HuH-7.5 (cell line): ENCODE measurements at regions not wholly inside any gene's neighbourhood (a gene's known extent, or its start where the extent isn't known, plus 50 kb on each side); places are given as distances from the start of the nearest gene placed in this dataset.
"Not testable (repeated sequence)": the region's sequence is repeated elsewhere in the genome, so short reads cannot be mapped to it uniquely, and the experiment has no call there.

Experiments used
- DNase-seq: peaks from one replicate; pipeline ENCODE4 v3.0.0; 2011; ENCODE audit warnings: low spot score

DNA sequence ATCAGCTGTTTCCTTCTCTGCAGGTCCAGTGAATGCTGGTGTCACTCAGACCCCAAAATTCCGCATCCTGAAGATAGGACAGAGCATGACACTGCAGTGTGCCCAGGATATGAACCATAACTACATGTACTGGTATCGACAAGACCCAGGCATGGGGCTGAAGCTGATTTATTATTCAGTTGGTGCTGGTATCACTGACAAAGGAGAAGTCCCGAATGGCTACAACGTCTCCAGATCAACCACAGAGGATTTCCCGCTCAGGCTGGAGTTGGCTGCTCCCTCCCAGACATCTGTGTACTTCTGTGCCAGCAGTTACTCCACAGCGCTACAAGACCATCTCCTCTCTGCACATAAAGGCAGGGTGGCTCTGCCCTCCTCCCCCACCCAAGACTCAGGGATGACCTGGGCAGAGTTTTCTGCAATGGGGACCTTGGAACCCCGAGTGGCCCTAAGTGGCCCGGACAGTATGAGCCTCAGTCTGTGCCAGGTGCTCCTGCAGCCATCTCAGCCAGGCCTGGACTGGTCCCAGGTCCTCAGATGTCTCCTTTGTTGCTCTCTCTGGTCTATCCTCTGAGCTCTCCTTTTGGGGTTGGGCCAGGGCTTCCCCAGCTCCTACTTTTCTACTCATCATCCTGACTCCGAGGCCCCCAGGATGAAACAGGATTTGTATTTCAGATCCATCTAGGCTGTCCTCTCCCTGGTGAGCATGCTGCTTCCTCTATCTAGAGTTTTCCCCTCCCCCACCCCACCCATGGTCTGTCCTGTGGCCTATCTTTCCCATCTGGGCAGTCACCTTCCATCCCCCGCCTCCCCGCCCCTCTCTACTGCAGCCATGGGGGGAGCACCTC, 212.1 kb upstream of the PRSS58 start:
- DNase-seq: no peak

DNA sequence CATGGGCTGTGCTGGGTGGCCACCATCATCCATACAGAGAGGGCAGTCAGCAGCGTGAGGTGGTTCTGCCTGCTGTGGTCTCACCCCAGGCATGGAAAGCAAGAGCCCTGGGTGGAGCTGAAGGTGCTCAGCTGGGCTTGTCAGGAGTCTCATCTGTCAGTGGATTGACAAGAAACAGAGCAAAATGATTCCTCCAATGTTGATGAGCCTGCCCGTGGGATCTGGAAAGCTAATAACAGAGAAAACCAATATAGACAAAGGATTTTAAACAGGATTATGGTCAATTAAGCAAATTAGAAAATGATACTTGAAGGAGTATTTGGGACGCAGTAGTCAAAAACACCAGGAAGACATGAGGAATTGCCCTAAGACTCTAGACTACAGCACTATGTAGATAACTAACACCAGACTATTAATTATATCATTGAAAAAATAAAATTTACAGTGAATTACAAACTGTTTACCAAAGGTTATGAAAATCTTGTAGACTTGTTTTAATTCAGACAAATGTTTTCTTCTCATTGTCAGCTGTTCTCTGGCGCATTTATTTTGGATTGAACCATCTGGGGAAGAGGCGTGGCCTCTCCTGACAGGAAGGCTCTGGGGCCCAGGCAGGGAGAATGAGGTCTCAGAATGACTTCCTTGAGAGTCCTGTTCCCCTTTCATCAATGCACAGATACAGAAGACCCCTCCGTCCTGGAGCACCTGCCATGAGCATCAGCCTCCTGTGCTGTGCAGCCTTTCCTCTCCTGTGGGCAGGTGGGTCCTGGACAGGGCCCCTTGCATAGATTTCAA, 211.2 kb upstream of the PRSS58 start:
- no peak for DNase-seq

- not testable (repeated sequence) for DNase-seq
Observed at GRCh38 chr7:142467056-142467655, 209.3 kb upstream of the PRSS58 start.

DNA sequence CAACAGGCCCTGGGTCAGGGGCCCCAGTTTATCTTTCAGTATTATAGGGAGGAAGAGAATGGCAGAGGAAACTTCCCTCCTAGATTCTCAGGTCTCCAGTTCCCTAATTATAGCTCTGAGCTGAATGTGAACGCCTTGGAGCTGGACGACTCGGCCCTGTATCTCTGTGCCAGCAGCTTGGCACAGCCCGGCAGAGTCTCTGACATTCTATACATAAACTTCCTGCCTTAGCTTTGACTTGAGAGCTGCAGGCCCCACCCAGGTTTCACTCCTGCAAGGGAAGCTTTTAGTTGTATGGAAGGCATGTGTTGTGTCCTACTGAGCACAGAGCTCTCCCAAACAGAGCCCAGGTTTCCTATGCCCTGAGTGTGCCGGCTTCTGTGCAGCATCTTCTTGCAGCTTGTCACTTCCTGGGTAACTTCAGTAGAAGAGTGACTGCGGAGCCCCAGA, 205.6 kb upstream of the PRSS58 start:
- no peak for DNase-seq

- DNase-seq: no peak
Observed at GRCh38 chr7:142461437-142461836, 203.6 kb upstream of the PRSS58 start.

- DNase-seq: no peak
Observed at GRCh38 chr7:142460402-142461117, 202.7 kb upstream of the PRSS58 start.

GRCh38 chr7:142459551-142459963, 201.7 kb upstream of the PRSS58 start:
- DNase-seq: peak; percentile 12

GRCh38 chr7:142457146-142457703, 199.4 kb upstream of the PRSS58 start:
- DNase-seq: no peak

DNA sequence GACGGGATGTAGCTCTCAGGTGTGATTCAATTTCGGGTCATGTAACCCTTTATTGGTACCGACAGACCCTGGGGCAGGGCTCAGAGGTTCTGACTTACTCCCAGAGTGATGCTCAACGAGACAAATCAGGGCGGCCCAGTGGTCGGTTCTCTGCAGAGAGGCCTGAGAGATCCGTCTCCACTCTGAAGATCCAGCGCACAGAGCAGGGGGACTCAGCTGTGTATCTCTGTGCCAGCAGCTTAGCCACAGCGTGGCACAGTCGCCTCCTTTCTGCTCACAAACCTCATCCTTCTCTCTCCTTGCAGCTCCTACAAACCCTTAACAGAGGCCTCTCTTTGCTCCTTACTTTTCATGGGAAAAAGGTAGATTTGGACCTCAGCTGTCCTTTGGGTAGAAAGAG, 197.5 kb upstream of the PRSS58 start:
- DNase-seq: no peak

DNA sequence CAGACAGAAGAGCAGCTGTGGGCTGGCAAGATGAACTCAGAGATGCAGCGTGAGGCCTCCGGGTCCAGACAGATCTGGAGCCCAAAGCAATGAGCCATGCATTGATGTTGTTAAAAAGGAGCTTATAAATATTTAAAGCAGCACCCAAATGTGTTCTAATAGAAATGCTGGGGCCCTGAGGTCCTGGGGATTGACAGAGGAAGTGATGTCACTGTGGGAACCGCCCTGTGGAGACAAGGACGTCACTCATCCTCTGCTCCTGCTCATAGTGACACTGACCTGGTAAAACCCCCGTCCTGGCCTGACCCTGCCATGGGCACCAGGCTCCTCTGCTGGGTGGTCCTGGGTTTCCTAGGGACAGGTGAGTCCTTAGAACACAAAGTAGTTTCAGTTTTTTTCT, 197.0 kb upstream of the PRSS58 start:
- DNase-seq: no peak

- no peak for DNase-seq
Observed at GRCh38 chr7:142452791-142453190, 194.9 kb upstream of the PRSS58 start.

- no peak for DNase-seq
Observed at GRCh38 chr7:142451817-142452216, 194.0 kb upstream of the PRSS58 start.

DNA sequence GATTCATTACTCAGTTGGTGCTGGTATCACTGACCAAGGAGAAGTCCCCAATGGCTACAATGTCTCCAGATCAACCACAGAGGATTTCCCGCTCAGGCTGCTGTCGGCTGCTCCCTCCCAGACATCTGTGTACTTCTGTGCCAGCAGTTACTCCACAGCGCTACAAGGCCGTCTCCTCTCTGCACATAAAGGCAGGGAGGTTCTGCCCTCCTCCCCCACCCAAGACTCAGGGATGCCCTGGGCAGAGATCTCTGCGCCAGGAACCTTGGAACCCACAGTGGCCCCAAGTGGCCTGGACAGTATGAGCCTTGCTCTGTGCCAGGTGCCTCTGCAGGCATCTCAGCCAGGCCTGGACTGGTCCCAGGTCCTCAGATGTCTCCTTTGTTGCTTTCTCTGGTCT, 193.4 kb upstream of the PRSS58 start:
- no peak for DNase-seq

DNA sequence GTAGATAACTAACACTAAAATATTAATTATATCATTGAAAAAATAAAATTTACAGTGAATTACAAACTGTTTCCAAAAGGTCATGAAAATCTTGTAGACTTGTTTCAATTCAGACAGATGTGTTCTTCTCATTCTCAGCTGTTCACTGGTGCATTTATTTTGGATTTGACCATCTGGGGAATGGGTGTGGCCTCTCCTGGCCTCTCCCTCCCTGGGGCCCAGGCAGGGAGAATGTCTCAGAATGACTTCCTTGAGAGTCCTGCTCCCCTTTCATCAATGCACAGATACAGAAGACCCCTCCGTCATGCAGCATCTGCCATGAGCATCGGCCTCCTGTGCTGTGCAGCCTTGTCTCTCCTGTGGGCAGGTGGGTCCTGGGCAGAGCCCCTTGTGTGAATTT, 192.8 kb upstream of the PRSS58 start:
- DNase-seq: no peak

DNA sequence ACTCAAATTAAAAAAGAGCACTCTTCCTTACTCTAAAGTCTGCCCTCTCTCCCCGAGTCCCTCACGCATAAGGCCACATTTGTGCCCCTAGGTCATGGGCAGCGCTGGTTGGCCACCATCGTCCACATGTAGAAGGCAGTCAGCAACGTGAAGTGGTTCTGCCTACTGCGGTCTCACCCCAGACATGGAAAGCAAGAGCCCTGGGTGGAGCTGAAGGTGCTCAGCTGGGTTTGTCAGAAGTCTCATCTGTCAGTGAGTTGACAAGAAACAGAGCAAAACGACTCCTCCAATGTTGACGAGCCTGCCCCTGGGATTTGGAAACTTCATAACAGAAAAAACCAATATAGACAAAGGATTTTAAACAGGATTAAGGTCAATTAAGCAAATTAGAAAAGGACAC, 192.3 kb upstream of the PRSS58 start:
- DNase-seq: no peak

GRCh38 chr7:142448857-142449256, 191.0 kb upstream of the PRSS58 start:
- DNase-seq: not testable (repeated sequence)

- no peak for DNase-seq
Observed at GRCh38 chr7:142447762-142448161, 189.9 kb upstream of the PRSS58 start.

GRCh38 chr7:142445019-142445686, 187.3 kb upstream of the PRSS58 start:
- no peak for DNase-seq

GRCh38 chr7:142443216-142444010, 185.6 kb upstream of the PRSS58 start:
- DNase-seq: no peak

DNA sequence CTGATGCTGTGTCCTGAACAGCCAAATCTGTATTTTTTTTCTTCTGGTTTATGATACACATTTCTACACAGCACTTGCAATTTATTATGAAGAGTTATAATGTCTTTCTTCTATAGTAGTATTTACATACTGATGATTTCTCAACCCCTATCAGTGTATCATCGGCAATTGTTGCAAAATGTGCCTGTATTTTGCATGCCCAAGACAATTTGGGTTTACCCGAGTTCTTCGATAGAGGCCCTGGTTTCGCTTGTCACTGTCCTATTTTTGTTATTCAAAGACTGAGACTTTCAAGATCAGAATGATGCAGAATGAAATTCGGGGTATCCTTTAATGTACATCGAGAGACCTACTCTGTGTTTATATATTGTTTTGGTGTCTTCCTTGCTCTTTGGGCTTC, 184.5 kb upstream of the PRSS58 start:
- DNase-seq: no peak
